ENCODE measurements at regions not wholly inside any gene's neighbourhood (a gene's known extent, or its start where the extent isn't known, plus 50 kb on each side); places are given as distances from the start of the nearest gene placed in this dataset.

GRCh38 chr10:62653254-62653653 lies 151.3 kb upstream of the ADO start:
- no peak for TF ChIP-seq CTCF (IDR thresholded peaks at IDR 0.05)
- TF ChIP-seq POLR2A (IDR thresholded peaks at IDR 0.05), result no peak

Measured in testis (tissue), 2 donors.